ENCODE measurements at regions not wholly inside any gene's neighbourhood (a gene's known extent, or its start where the extent isn't known, plus 50 kb on each side); places are given as distances from the start of the nearest gene placed in this dataset.

DNA sequence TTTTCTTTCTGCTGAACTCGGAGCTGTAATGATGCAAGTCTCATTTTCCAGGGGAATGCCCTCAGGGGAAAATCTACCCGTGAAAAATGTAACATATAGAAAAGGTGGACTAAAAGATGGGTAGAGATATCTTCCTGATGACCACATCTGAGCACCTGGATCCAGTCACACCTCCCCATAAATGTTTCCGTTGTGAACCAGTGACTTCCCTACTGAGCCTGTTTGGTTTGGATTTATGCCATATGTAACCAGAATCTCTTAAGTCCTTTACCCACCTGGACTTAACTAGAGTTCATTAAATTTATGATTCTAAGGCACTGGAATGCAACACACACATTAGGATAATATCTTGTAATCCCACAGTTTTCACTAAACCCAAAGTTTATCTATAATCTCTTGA lies 171.1 kb downstream of the ZNF330 start:
- ATAC-seq = no peak
- no peak overlapping the region for H3K4me3 ChIP-seq
- no peaks in the 10 kb centered on the region for H3K27me3 ChIP-seq
- no peak for TF ChIP-seq EP300 (IDR thresholded peaks at IDR 0.05)
- WGBS, 2 donors (ENCODE audit: low coverage in 1 of 2) = 71 to 93% methylated on average over 2 to 3 of the region's 3 CpGs
- no peaks in the 10 kb centered on the region for H3K4me1 ChIP-seq
- no peaks in the 10 kb centered on the region for H3K9me3 ChIP-seq
- no peak overlapping the region for H3K27ac ChIP-seq
- H3K36me3 ChIP-seq = no peaks in the 10 kb centered on the region

GRCh38 chr4:141395246-141395830 lies 174.6 kb downstream of the ZNF330 start:
- Histone ChIP-seq H3K4me3 (no peak overlapping the region), H3K9me3 (peaks cover 0 to 4% (median 0%) of the 10 kb centered on the region in 3 donors), H3K4me1 (no peaks in the 10 kb centered on the region), H3K27ac (no peak overlapping the region), H3K36me3 (no peaks in the 10 kb centered on the region), H3K27me3 (no peaks in the 10 kb centered on the region)
- no peak for ATAC-seq
- 100% methylated on average over 1 of the region's 1 CpG for WGBS, 2 donors (ENCODE audit: low coverage in 1 of 2)
- TF ChIP-seq POLR2A (IDR thresholded peaks at IDR 0.05) = no peak
- no peak for TF ChIP-seq CTCF (IDR thresholded peaks at IDR 0.05)

GRCh38 chr4:141395919-141396318 lies 175.2 kb downstream of the ZNF330 start:
- ATAC-seq = no peak
- Histone ChIP-seq H3K9me3 (peaks cover 0 to 4% (median 0%) of the 10 kb centered on the region in 3 donors), H3K27me3 (no peaks in the 10 kb centered on the region), H3K27ac (no peak overlapping the region), H3K4me1 (no peaks in the 10 kb centered on the region), H3K36me3 (no peaks in the 10 kb centered on the region), H3K4me3 (no peak overlapping the region)
- TF ChIP-seq POLR2A (IDR thresholded peaks at IDR 0.05) (no peak), POLR2AphosphoS5 (IDR thresholded peaks at IDR 0.05) (no peak), EP300 (IDR thresholded peaks at IDR 0.05) (no peak), CTCF (IDR thresholded peaks at IDR 0.05) (no peak)
- 96% methylated on average over 5 of the region's 5 CpGs; no CpG with 5 or more reads in 1 of the 2 donors for WGBS, 2 donors (ENCODE audit: low coverage in 1 of 2)

DNA sequence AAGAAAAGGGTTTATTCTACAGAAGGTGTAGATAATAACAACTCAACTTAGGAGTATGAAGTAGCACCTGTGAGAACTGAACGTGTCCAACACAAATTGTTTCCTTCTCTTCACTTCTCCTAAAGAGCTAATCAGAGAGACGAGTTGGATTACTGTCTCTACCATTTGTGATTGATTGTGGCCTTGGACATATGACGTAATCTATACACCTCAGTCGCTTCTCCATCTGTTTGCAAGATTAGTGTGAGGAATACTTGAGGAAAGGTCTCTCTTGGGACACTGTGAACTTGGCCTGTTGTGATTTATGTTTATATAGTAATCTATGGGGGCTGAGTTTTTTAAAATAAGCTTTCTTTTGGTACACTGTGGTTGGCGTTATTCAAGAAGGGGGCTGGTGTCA lies 182.0 kb downstream of the ZNF330 start:
- ATAC-seq = no peak
- peaks cover 0 to 4% (median 0%) of the 10 kb centered on the region in 3 donors for H3K9me3 ChIP-seq
- H3K27me3 ChIP-seq = no peaks in the 10 kb centered on the region
- TF ChIP-seq CTCF (IDR thresholded peaks at IDR 0.05) (no peak), POLR2AphosphoS5 (IDR thresholded peaks at IDR 0.05) (no peak), EP300 (IDR thresholded peaks at IDR 0.05) (no peak), POLR2A (IDR thresholded peaks at IDR 0.05) (no peak)
- WGBS, 2 donors (ENCODE audit: low coverage in 1 of 2) = 89 to 91% methylated on average over 3 to 5 of the region's 5 CpGs
- H3K4me1 ChIP-seq = no peaks in the 10 kb centered on the region
- no peaks in the 10 kb centered on the region for H3K36me3 ChIP-seq
- no peak overlapping the region for H3K4me3 ChIP-seq
- no peak overlapping the region for H3K27ac ChIP-seq

DNA sequence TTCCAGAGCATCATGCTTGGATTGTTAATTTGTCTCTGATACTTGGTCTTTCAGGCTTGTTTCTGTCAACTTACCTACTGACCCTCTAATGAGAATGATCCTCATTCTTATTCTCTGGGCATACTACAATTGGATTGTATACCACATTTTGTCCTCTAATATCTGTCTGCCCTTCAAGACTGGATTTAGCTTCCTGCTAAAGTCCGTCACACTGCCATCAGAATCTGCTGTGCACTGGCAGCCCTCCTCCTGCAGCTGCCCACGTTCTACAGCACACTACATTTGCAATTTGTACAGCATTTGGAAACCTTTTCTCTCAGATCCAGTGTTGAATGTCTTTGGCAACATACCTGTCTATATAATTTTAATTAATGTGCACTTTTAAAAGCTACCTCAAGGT lies 183.1 kb downstream of the ZNF330 start:
- no peaks in the 10 kb centered on the region for H3K36me3 ChIP-seq
- H3K27me3 ChIP-seq = no peaks in the 10 kb centered on the region
- peaks cover 0 to under 1% (median 0%) of the 10 kb centered on the region in 3 donors for H3K9me3 ChIP-seq
- 82 to 92% methylated on average over 2 of the region's 2 CpGs for WGBS, 2 donors (ENCODE audit: low coverage in 1 of 2)
- no peak overlapping the region for H3K27ac ChIP-seq
- TF ChIP-seq POLR2AphosphoS5 (IDR thresholded peaks at IDR 0.05) (no peak), CTCF (IDR thresholded peaks at IDR 0.05) (no peak), EP300 (IDR thresholded peaks at IDR 0.05) (no peak), POLR2A (IDR thresholded peaks at IDR 0.05) (no peak)
- no peak overlapping the region for H3K4me3 ChIP-seq
- ATAC-seq = no peak
- H3K4me1 ChIP-seq = no peaks in the 10 kb centered on the region

Data from gastroesophageal sphincter (tissue), 4 donors.